H1 (cell line): ENCODE measurements at regions not wholly inside any gene's neighbourhood (a gene's known extent, or its start where the extent isn't known, plus 50 kb on each side); places are given as distances from the start of the nearest gene placed in this dataset.

ENCODE experiments used
- CTCF ChIP-seq, 3 experiments: IDR thresholded peaks; 1 replicate in 2 of 3; 2 replicates in 1 of 3; pipeline versions ENCODE4 v1.5.1 to v1.6.1; 2011; ENCODE audit warnings: low read length in 3 of 3, mild to moderate bottlenecking in 3 of 3, inconsistent platforms in 2 of 3, low read depth in 1 of 3, moderate library complexity in 1 of 3; ENCODE audit not compliant: insufficient read depth in 1 of 3; ENCODE audit errors: control extremely low read depth in 1 of 3
- EGR1 ChIP-seq: IDR thresholded peaks from 2 replicates; pipeline ENCODE4 v1.6.1; 2011; ENCODE audit warnings: low read depth, low read length, borderline replicate concordance
- SIRT6 ChIP-seq: IDR thresholded peaks from one replicate; pipeline ENCODE4 v1.7.1; 2012; ENCODE audit warnings: low read length, inconsistent platforms

GRCh38 chr10:10054466-10054865 is 963.2 kb upstream of the CELF2 start:
- no peak for TF ChIP-seq EGR1
- no peak for TF ChIP-seq SIRT6
- no peak for TF ChIP-seq CTCF (IDR thresholded peaks at IDR 0.05; ENCODE audit: control extremely low read depth in 1 of 3, insufficient read depth in 1 of 3, low read depth in 1 of 3, low read length in 3 of 3)
